ENCODE measurements at regions not wholly inside any gene's neighbourhood (a gene's known extent, or its start where the extent isn't known, plus 50 kb on each side); places are given as distances from the start of the nearest gene placed in this dataset.

- TF ChIP-seq REST (IDR thresholded peaks at IDR 0.05; ENCODE audit: low read depth), result no peak
- no peak for TF ChIP-seq EZH2 (IDR thresholded peaks at IDR 0.05)
Observed at GRCh38 chr15:70362350-70362749, 264.6 kb upstream of the TLE3 start (continued).

DNA sequence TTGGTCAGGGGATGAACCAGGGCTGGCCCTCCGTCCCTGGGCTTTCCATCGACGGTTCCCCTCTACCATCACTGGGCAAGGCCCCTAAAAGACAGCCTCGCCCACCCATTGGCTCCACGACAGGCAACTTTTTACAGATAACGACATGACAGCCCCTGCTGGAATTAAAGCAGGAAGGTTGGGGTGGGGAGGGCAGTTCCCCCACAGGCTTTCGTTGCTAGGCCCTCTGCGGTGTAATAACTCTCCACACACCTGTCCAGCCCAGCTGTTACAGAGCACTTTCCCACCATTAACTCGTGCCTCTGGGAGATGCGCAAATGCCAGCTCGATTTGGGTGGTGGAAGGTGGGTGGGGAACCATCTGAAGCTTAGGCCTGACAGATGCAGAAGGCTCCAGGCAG lies 264.2 kb upstream of the TLE3 start:
- peaks cover 0 to 5% of the 10 kb centered on the region in 2 experiments; a peak in 1 of 4 replicates for H3K4me1 ChIP-seq (ENCODE audit: control insufficient read depth in 1 of 2, insufficient read depth in 2 of 2, low read length in 2 of 2)
- H3K79me2 ChIP-seq (ENCODE audit: insufficient read depth, low read length), result no peaks in the 10 kb centered on the region
- H3K4me2 ChIP-seq (ENCODE audit: low read length), result no peak overlapping the region
- RAD21 ChIA-PET (ENCODE audit: low non-redundant PET in 1 of 2, low total read pairs in 2 of 2, uncharacterized antibody in 2 of 2, unreplicated experiment in 2 of 2), result interaction anchor here in 1 of 2 experiments (0.7 kb wide), 1 partner anchor 111 kb away, joined by 6 read pairs; no protein-coding TSS in a partner anchor
- H4K20me1 ChIP-seq (ENCODE audit: insufficient read depth), result no peaks in the 10 kb centered on the region
- no peak overlapping the region for H3K9ac ChIP-seq (ENCODE audit: low read length)
- no peak for DNase-seq (ENCODE audit: low read depth, low spot score)
- H3K27ac ChIP-seq (ENCODE audit: low read depth, low read length), result no peak overlapping the region
- CTCF ChIA-PET, result no interaction called here
- intact Hi-C loops (cut with micrococcal nuclease), result loop anchor here (5.0 to 10.0 kb wide), 2 partner anchors 237 to 635 kb away; no protein-coding TSS in a partner anchor
- H3K4me3 ChIP-seq (replicated peaks in 1 of 2; ENCODE audit: low read depth in 1 of 2, low read length in 2 of 2), result no peak overlapping the region
- H3K27me3 ChIP-seq (ENCODE audit: insufficient read depth, low read length), result no peaks in the 10 kb centered on the region
- H3K9me2 ChIP-seq (ENCODE audit: insufficient read depth), result no peaks in the 10 kb centered on the region
- no peak overlapping the region for H2AFZ ChIP-seq (ENCODE audit: low read depth, low read length, poor library complexity, severe bottlenecking)
- BruUV-seq (replicated peaks), result no TSS peak
- POLR2A ChIA-PET, result no interaction called here
- no peaks in the 10 kb centered on the region for H3K36me3 ChIP-seq (ENCODE audit: control insufficient read depth in 1 of 2, insufficient read depth in 2 of 2, low read length in 2 of 2)
- no peak for ATAC-seq
- 0 out of 4 replicates have a peak, but pooled peaks cover 0 to 3% of the 10 kb centered on the region in 2 experiments for H3K9me3 ChIP-seq (ENCODE audit: control insufficient read depth in 1 of 2, insufficient read depth in 1 of 2, low read depth in 1 of 2, low read length in 2 of 2)
- TF ChIP-seq ATF3 (IDR thresholded peaks at IDR 0.05), result no peak
- TF ChIP-seq ELF1 (IDR thresholded peaks at IDR 0.05; ENCODE audit: borderline replicate concordance, low read depth), result no peak
- TF ChIP-seq SRF (IDR thresholded peaks at IDR 0.05; ENCODE audit: low read depth), result no peak
- TF ChIP-seq JUND (IDR thresholded peaks at IDR 0.05), result no peak
- TF ChIP-seq ZNF274 (IDR thresholded peaks at IDR 0.05; ENCODE audit: low read depth, low read length), result no peak
- no peak for TF ChIP-seq SIN3A (IDR thresholded peaks at IDR 0.05; ENCODE audit: low read depth)
- no peak for TF ChIP-seq REST (IDR thresholded peaks at IDR 0.05; ENCODE audit: low read depth)
- TF ChIP-seq EGR1 (IDR thresholded peaks at IDR 0.05; ENCODE audit: low read depth), result no peak
- no peak for TF ChIP-seq RAD21 (IDR thresholded peaks at IDR 0.05; ENCODE audit: low read depth)
- no peak for TF ChIP-seq ZFX (IDR thresholded peaks at IDR 0.05)
- no peak for TF ChIP-seq CBX3 (IDR thresholded peaks at IDR 0.05; ENCODE audit: low read depth)
- no peak for TF ChIP-seq EZH2phosphoT487 (IDR thresholded peaks at IDR 0.05; ENCODE audit: borderline replicate concordance)
- no peak for TF ChIP-seq YY1 (IDR thresholded peaks at IDR 0.05; ENCODE audit: extremely low read depth, insufficient replicate concordance, low read depth, low read length)
- TF ChIP-seq, protein P1, sequence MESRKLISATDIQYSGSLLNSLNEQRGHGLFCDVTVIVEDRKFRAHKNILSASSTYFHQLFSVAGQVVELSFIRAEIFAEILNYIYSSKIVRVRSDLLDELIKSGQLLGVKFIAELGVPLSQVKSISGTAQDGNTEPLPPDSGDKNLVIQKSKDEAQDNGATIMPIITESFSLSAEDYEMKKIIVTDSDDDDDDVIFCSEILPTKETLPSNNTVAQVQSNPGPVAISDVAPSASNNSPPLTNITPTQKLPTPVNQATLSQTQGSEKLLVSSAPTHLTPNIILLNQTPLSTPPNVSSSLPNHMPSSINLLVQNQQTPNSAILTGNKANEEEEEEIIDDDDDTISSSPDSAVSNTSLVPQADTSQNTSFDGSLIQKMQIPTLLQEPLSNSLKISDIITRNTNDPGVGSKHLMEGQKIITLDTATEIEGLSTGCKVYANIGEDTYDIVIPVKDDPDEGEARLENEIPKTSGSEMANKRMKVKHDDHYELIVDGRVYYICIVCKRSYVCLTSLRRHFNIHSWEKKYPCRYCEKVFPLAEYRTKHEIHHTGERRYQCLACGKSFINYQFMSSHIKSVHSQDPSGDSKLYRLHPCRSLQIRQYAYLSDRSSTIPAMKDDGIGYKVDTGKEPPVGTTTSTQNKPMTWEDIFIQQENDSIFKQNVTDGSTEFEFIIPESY (IDR thresholded peaks at IDR 0.05; ENCODE audit: extremely low read depth, insufficient replicate concordance, low read length), result no peak
- no peak for TF ChIP-seq CEBPB (IDR thresholded peaks at IDR 0.05; ENCODE audit: low read depth)
